Ascending aorta (tissue), 2 donors: ENCODE measurements at regions not wholly inside any gene's neighbourhood (a gene's known extent, or its start where the extent isn't known, plus 50 kb on each side); places are given as distances from the start of the nearest gene placed in this dataset.

Source experiments
- DNase-seq, 2 donors: peaks; one replicate each; pipeline ENCODE4 v3.0.0-alpha.2; 2019; ENCODE audit warnings: low spot score in 2 of 2
- H3K27ac ChIP-seq, 2 donors: fragments of 200-600 bp; sonication (generic); one replicate each; pipeline ENCODE4 v1.5.1; 2016 to 2017; ENCODE audit warnings: mild to moderate bottlenecking in 1 of 2
- H3K27me3 ChIP-seq: fragments of 200-600 bp; sonication (generic); one replicate; pipeline ENCODE4 v1.5.1; 2017
- H3K36me3 ChIP-seq, 2 donors: fragments of 200-600 bp; sonication (generic); one replicate each; pipeline ENCODE4 v1.5.1; 2016
- H3K4me1 ChIP-seq, 2 donors: fragments of 200-600 bp; sonication (generic); one replicate each; pipeline ENCODE4 v1.5.1; 2016 to 2017; ENCODE audit warnings: mild to moderate bottlenecking in 1 of 2
- H3K4me3 ChIP-seq, 2 donors: fragments of 200-600 bp; sonication (generic); one replicate each; pipeline ENCODE4 v1.5.1; 2016 to 2017; ENCODE audit warnings: mild to moderate bottlenecking in 1 of 2
- H3K9me3 ChIP-seq, 2 donors: fragments of 200-600 bp; sonication (generic); one replicate each; pipeline ENCODE4 v1.5.1; 2016
- intact Hi-C: fragments of 100-400 bp; cut with DNase I; formaldehyde crosslinking; loops from one replicate; pipeline ENCODE4 v1.15.1; 2023
- TF ChIP-seq, protein P1 (sequence below), 3 experiments: fragments of 200-600 bp in 2 of 3; fragments of 450-650 bp in 1 of 3; sonication (generic) in 2 of 3; IDR thresholded peaks; one replicate each; pipeline ENCODE4 v1.5.1; 2016 to 2019; ENCODE audit warnings: antibody characterized with exemption in 3 of 3, mild to moderate bottlenecking in 1 of 3, moderate library complexity in 1 of 3

DNA sequence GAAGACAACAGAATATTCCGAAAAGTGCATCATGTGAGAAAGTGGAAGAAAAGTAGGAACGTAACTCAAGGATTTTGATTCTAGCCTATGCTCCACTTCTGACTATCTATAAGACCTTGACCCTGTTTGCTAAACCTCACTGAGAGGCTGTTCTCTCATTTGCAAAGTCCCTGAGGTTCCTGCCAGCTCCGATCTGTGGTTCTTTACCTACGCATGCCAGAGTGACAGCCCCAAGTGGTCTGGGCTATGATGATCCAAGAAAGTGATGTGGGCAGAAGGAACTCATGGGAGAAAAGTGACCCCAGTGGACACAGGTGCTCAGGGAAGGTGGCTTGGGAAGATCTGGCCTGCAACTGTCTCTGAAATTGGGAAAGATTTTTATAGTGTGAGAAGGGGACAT lies 301.1 kb upstream of the CDH11 start:
- H3K36me3 ChIP-seq: no peaks in the 10 kb centered on the region
- H3K4me1 ChIP-seq: no peaks in the 10 kb centered on the region
- intact Hi-C loops: no loop called here
- no peak overlapping the region for H3K27ac ChIP-seq
- H3K4me3 ChIP-seq: no peak overlapping the region
- H3K27me3 ChIP-seq: no peaks in the 10 kb centered on the region
- no peaks in the 10 kb centered on the region for H3K9me3 ChIP-seq
- no peak for DNase-seq
- TF ChIP-seq, protein P1, sequence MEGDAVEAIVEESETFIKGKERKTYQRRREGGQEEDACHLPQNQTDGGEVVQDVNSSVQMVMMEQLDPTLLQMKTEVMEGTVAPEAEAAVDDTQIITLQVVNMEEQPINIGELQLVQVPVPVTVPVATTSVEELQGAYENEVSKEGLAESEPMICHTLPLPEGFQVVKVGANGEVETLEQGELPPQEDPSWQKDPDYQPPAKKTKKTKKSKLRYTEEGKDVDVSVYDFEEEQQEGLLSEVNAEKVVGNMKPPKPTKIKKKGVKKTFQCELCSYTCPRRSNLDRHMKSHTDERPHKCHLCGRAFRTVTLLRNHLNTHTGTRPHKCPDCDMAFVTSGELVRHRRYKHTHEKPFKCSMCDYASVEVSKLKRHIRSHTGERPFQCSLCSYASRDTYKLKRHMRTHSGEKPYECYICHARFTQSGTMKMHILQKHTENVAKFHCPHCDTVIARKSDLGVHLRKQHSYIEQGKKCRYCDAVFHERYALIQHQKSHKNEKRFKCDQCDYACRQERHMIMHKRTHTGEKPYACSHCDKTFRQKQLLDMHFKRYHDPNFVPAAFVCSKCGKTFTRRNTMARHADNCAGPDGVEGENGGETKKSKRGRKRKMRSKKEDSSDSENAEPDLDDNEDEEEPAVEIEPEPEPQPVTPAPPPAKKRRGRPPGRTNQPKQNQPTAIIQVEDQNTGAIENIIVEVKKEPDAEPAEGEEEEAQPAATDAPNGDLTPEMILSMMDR (IDR thresholded peaks at IDR 0.05): no peak

DNA sequence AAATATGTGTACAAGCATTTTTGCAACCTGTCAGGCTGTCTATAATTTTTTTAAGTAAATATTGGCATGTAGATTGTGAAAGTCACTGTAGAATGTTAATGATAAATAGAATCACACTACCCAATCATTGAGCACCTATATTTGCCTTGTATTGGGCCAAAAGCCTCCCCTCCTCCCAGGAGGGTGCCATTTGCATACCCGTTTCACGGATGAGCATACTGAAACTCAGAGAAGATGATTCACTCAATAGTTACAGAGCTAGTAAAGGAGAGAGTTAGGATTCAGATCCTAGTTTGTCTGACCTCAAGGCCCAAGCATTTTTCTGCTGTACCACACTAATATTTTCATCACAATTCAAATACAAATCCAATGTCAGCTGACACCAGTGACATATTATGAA lies 299.7 kb upstream of the CDH11 start:
- intact Hi-C loops: no loop called here
- H3K4me1 ChIP-seq: no peaks in the 10 kb centered on the region
- no peak overlapping the region for H3K4me3 ChIP-seq
- H3K27me3 ChIP-seq: no peaks in the 10 kb centered on the region
- TF ChIP-seq, protein P1 (IDR thresholded peaks at IDR 0.05): no peak
- H3K9me3 ChIP-seq: no peaks in the 10 kb centered on the region
- no peak for DNase-seq
- no peaks in the 10 kb centered on the region for H3K36me3 ChIP-seq
- H3K27ac ChIP-seq: no peak overlapping the region

DNA sequence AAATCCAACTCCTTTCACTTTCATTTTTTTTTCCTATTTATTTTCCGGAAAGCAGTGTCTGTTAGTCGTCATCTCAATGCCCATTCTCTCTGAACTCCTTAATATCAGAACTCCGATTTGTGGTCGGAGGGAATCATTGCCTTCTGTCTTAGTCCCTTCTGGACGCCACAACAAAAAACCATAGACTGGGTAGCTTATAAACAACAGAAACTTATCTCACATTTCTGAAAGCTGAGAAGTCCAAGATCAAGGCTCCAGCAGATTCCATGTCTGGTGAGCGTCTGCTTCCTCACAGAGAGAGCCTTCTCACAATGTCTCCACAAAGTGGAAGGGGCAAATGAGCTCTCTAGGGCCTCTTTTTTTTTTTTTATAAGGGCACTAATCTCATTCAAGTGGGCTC lies 296.6 kb upstream of the CDH11 start:
- Histone ChIP-seq H3K27me3 (no peaks in the 10 kb centered on the region), H3K4me1 (no peaks in the 10 kb centered on the region), H3K4me3 (no peak overlapping the region), H3K36me3 (no peaks in the 10 kb centered on the region), H3K27ac (no peak overlapping the region), H3K9me3 (no peaks in the 10 kb centered on the region)
- intact Hi-C loops: no loop called here
- TF ChIP-seq, protein P1 (IDR thresholded peaks at IDR 0.05): no peak
- no peak for DNase-seq

DNA sequence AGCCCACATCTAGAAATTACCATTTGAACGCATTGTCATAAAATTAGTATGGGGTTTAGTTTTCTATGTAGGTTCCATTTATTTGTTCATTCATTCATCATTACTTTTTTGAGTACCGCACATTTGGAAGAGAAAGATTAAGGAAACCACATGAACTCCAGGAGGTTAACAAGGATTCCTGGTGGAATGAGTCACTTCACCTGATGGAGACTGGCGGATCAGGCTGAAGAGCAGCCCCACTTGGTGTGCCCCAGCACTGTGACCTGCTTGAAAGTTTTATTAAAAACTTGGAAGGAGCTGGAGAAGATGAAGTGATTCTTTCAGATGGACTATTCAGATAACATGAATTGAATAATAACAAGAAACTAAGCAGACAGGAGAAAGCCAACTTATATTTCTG lies 293.6 kb upstream of the CDH11 start:
- no peak for DNase-seq
- Histone ChIP-seq H3K36me3 (no peaks in the 10 kb centered on the region), H3K27ac (no peak overlapping the region), H3K27me3 (no peaks in the 10 kb centered on the region), H3K9me3 (no peaks in the 10 kb centered on the region), H3K4me3 (no peak overlapping the region), H3K4me1 (no peaks in the 10 kb centered on the region)
- intact Hi-C loops: no loop called here
- TF ChIP-seq, protein P1 (IDR thresholded peaks at IDR 0.05): no peak

DNA sequence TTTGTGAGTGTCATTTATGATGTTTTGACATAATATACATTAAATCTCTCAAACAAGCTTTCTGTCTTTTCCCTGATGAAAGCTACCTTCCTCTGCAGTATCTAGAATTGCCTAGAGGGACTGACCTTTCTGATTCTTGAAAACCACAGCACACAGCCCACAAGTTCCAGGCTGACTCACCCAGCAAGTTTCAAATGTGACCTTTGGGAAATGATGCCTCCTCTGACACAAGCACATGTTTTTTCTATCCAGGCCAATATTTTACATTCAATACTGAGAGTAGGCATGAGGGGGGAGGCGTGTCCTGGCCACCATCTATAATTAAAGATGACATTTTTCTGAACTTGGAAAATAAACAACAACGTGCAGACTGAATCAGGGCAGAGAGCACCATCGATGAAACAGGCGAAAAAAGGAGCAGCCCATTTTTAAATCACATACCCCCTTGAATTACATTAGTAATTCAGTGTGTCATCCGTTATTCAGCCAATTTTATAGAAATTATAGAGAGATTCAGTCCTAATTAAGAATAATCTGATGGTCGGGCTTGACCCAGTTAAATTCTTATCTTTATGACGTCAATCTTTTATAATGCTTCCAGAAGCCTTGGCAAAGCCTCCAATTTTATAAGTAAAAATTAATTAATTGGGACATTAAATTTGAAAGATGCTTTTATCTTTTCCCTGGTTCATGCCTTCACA lies 292.6 kb upstream of the CDH11 start:
- intact Hi-C loops: no loop called here
- H3K27ac ChIP-seq: no peak overlapping the region

More for the DNA sequence above, 292.6 kb upstream of the CDH11 start:
- no peak for DNase-seq
- no peaks in the 10 kb centered on the region for H3K36me3 ChIP-seq
- TF ChIP-seq, protein P1 (IDR thresholded peaks at IDR 0.05): no peak
- no peaks in the 10 kb centered on the region for H3K9me3 ChIP-seq
- no peaks in the 10 kb centered on the region for H3K4me1 ChIP-seq
- H3K4me3 ChIP-seq: no peak overlapping the region
- H3K27me3 ChIP-seq: no peaks in the 10 kb centered on the region
